Stimulated activated CD4-positive, alpha-beta T cell treated with anti-CD3 and anti-CD28 coated beads, TNF-alpha, amount 100 ng/mL, for 48 hours (primary cell): ENCODE measurements at regions not wholly inside any gene's neighbourhood (a gene's known extent, or its start where the extent isn't known, plus 50 kb on each side); places are given as distances from the start of the nearest gene placed in this dataset.

Experiments used
- DNase-seq, 3 donors: peaks; one replicate each; pipeline ENCODE4 v3.0.0-alpha.2; 2020; ENCODE audit warnings: low read depth in 3 of 3

- no peak for DNase-seq
These were observed 66.1 kb upstream of the AKT3 start for GRCh38 chr1:243916160-243916559.

- no peak for DNase-seq
These were observed 62.3 kb upstream of the AKT3 start for GRCh38 chr1:243912347-243912746.

GRCh38 chr1:243910607-243911006 lies 60.6 kb upstream of the AKT3 start:
- no peak for DNase-seq

GRCh38 chr1:243903895-243904294 lies 53.9 kb upstream of the AKT3 start:
- DNase-seq = no peak

GRCh38 chr1:243903041-243903440 lies 53.0 kb upstream of the AKT3 start:
- no peak for DNase-seq

GRCh38 chr1:243902100-243902499 lies 52.1 kb upstream of the AKT3 start:
- no peak for DNase-seq
